Gastrocnemius medialis (tissue), 4 donors: ENCODE measurements at regions not wholly inside any gene's neighbourhood (a gene's known extent, or its start where the extent isn't known, plus 50 kb on each side); places are given as distances from the start of the nearest gene placed in this dataset.

Source experiments
- ATAC-seq, 2 donors: fragments of 150-250 bp; one replicate each; pipeline ENCODE4 v1.9.1; 2016
- DNase-seq, 2 donors: peaks; one replicate each; pipeline ENCODE4 v3.0.0-alpha.2; 2019
- H3K27ac ChIP-seq, 4 donors: fragments of 200-600 bp; sonication (generic); 1 replicate in 1 of 4; 2 replicates in 3 of 4; pipeline ENCODE4 v1.5.1; 2016 to 2018; ENCODE audit warnings: mild to moderate bottlenecking in 2 of 4, moderate library complexity in 1 of 4
- H3K27me3 ChIP-seq, 3 donors: fragments of 200-600 bp; sonication (generic) in 2 of 3; 1 replicate in 1 of 3; 2 replicates in 2 of 3; pipeline versions ENCODE4 v1.5.1 to v1.6.0; 2016 to 2019; ENCODE audit warnings: mild to moderate bottlenecking in 1 of 3, moderate library complexity in 1 of 3
- H3K36me3 ChIP-seq, 2 donors: fragments of 200-600 bp; sonication (generic) in 1 of 2; one replicate each; pipeline ENCODE4 v1.5.1; 2017 to 2018
- H3K4me1 ChIP-seq, 2 donors: fragments of 200-600 bp; sonication (generic) in 1 of 2; one replicate each; pipeline ENCODE4 v1.5.1; 2016 to 2017; ENCODE audit warnings: mild to moderate bottlenecking in 2 of 2
- H3K4me3 ChIP-seq, 4 donors: fragments of 200-600 bp; sonication (generic) in 3 of 4; 1 replicate in 1 of 4; 2 replicates in 3 of 4; pipeline ENCODE4 v1.5.1; 2016 to 2019; ENCODE audit warnings: mild to moderate bottlenecking in 2 of 4
- H3K9me3 ChIP-seq, 3 donors: fragments of 200-600 bp; sonication (generic) in 2 of 3; 1 replicate in 1 of 3; 2 replicates in 2 of 3; pipeline ENCODE4 v1.5.1; 2016 to 2019
- POLR2A ChIP-seq, 2 donors: fragments of 450-650 bp; IDR thresholded peaks; one replicate each; pipeline ENCODE4 v1.6.1; 2017; ENCODE audit warnings: antibody characterized with exemption in 2 of 2, mild to moderate bottlenecking in 2 of 2, moderate library complexity in 2 of 2
- in situ Hi-C, 4 donors: fragments of 200-750 bp; cut with MboI; loops; one replicate each; pipeline versions ENCODE4 v1.15.0 to v1.8.0; 2017; ENCODE audit warnings: low sequenced_read_pairs in 4 of 4
- intact Hi-C: fragments of 100-400 bp; cut with DNase I; formaldehyde crosslinking; loops from one replicate; pipeline ENCODE4 v1.15.1; 2023; ENCODE audit warnings: low total_unique reads
- TF ChIP-seq, protein P1 (sequence below), 5 experiments: fragments of 450-650 bp in 3 of 5; fragments of 200-600 bp in 2 of 5; sonication (generic) in 2 of 5; IDR thresholded peaks in 4 of 5; conservative IDR thresholded peaks in 1 of 5; 1 replicate in 4 of 5; 2 replicates in 1 of 5; pipeline ENCODE4 v1.5.1; 2016 to 2019; ENCODE audit warnings: antibody characterized with exemption in 5 of 5, mild to moderate bottlenecking in 3 of 5, moderate library complexity in 3 of 5

DNA sequence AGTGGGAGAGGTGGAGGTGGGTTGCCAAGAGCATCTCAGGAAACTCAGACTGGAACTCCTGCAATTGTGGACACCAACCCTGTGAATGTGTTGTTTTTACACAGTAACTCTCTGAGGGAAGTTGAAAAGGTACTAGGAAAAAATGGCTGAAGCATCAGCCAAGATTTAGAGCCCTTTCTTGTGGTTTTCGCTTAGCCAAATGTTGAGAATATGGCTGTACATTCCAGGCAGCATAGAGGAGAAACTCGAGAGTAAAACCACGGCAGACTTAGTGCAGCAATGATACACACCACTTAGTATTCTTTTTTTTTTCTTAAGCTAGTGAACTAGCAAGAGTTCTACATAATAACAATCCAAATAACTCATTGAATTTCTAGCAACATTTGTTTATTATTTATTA is 309.7 kb upstream of the MTNR1B start:
- ATAC-seq = no peak
- no peaks in the 10 kb centered on the region for H3K9me3 ChIP-seq
- no peaks in the 10 kb centered on the region for H3K36me3 ChIP-seq
- no peak for DNase-seq
- TF ChIP-seq, protein P1, sequence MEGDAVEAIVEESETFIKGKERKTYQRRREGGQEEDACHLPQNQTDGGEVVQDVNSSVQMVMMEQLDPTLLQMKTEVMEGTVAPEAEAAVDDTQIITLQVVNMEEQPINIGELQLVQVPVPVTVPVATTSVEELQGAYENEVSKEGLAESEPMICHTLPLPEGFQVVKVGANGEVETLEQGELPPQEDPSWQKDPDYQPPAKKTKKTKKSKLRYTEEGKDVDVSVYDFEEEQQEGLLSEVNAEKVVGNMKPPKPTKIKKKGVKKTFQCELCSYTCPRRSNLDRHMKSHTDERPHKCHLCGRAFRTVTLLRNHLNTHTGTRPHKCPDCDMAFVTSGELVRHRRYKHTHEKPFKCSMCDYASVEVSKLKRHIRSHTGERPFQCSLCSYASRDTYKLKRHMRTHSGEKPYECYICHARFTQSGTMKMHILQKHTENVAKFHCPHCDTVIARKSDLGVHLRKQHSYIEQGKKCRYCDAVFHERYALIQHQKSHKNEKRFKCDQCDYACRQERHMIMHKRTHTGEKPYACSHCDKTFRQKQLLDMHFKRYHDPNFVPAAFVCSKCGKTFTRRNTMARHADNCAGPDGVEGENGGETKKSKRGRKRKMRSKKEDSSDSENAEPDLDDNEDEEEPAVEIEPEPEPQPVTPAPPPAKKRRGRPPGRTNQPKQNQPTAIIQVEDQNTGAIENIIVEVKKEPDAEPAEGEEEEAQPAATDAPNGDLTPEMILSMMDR (IDR thresholded peaks at IDR 0.05 in 4 of 5, conservative IDR thresholded peaks at IDR 0.05 in 1 of 5) = no peak
- no peak for TF ChIP-seq POLR2A (IDR thresholded peaks at IDR 0.05)
- no peaks in the 10 kb centered on the region for H3K27me3 ChIP-seq
- no peak overlapping the region for H3K4me3 ChIP-seq
- in situ Hi-C loops (no loop called here), intact Hi-C loops (no loop called here)
- H3K27ac ChIP-seq = no peak overlapping the region
- no peaks in the 10 kb centered on the region for H3K4me1 ChIP-seq

DNA sequence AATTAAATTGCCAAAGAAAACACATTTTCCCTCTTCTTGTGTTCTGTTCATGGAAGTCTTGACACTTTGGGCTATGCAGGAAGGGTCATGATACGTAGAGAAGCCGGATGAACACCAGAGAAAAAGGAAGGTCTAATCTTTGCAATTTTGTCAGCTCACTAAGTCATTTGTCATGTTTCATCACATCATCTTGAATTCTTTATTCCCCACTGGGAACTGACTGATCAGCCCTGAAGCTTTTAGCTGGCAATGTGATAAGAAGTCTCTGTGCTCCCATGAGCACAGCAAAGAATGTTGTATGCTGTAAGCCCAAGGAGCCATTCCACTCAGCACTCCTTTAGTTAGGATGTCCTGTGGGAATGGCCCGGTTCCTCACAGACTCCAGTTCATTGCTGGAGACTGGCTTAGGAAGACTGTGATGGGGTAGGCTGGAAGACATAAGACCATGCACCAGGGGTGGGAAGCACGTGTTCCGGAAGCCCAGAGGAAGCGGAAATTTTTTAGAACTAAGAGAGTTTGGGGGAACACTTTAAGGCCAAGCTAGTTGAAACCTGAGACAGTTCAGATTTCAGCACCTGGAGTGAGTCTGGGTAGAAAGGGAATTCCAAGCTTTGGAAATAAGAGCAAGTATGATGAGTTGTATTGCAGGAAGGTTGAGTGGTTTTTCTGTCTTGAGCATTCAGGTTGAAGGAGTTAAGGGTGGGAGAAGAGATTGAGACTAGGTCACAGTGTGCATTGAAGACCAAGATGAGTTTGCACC is 306.7 kb upstream of the MTNR1B start:
- in situ Hi-C loops = no loop called here
- ATAC-seq = no peak

DNA sequence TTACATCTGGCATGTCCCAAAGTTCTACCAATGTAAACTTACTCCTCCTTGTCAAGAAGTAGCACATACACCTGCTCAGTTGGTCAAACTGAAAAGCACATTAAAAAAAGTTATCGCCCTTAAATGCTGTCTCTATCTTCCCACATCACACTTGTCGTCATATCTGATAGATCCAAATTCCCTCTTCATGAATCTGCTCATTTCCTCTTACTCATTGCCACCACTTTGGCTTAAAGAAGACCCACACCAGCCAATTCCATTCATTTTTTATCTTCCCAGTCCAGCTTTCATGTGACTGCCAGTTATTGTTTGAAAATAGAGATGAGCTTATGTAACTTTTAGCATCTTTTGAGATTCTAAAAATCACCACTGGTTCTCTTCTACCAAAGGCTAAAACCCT is 305.9 kb upstream of the MTNR1B start:
- intact Hi-C loops = no loop called here
- DNase-seq = no peak
- Histone ChIP-seq H3K9me3 (no peaks in the 10 kb centered on the region), H3K36me3 (no peaks in the 10 kb centered on the region), H3K4me3 (no peak overlapping the region), H3K27ac (no peak overlapping the region), H3K4me1 (no peaks in the 10 kb centered on the region), H3K27me3 (no peaks in the 10 kb centered on the region)
- in situ Hi-C loops = no loop called here
- no peak for ATAC-seq
- TF ChIP-seq, protein P1 (IDR thresholded peaks at IDR 0.05 in 4 of 5, conservative IDR thresholded peaks at IDR 0.05 in 1 of 5) = no peak
- TF ChIP-seq POLR2A (IDR thresholded peaks at IDR 0.05) = no peak

More for the DNA sequence above, 306.7 kb upstream of the MTNR1B start:
- no peak overlapping the region for H3K4me3 ChIP-seq
- H3K36me3 ChIP-seq = no peaks in the 10 kb centered on the region
- H3K9me3 ChIP-seq = no peaks in the 10 kb centered on the region
- no peaks in the 10 kb centered on the region for H3K27me3 ChIP-seq
- H3K4me1 ChIP-seq = no peaks in the 10 kb centered on the region
- intact Hi-C loops = no loop called here
- no peak overlapping the region for H3K27ac ChIP-seq
- TF ChIP-seq POLR2A (IDR thresholded peaks at IDR 0.05) = no peak
- TF ChIP-seq, protein P1 (IDR thresholded peaks at IDR 0.05 in 4 of 5, conservative IDR thresholded peaks at IDR 0.05 in 1 of 5) = no peak
- DNase-seq = no peak

DNA sequence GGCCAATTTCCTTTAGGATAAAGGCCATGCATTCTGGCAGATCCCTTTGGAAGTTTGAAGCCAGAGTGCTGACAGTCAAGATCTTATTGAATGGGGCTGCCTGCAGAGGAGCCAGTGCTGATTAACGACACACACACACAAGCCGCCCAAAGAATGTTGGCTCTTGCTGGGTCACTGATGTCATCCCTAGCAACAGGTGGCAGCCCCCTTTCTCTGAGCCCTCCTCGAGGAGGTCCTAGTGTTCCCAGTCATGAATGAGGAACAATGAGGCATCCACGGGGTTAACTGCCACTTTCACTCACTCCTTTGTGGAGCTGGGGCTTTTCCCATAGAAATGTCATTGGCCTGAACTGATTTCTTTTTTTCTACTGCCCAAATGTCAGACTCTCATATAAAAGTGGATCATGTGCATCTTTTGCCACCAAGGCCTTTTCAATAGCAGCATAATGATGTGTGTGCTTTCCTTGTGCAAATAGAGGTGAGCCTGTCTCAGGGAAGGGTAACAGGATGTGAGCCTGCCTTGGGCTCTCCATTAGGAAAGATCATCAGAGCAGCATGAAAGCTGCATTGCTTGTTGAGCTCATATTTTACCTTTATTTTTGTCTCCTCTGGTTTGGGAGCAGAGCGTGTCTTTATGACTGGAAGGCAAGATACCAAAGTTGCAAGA is 301.8 kb upstream of the MTNR1B start:
- no peaks in the 10 kb centered on the region for H3K27me3 ChIP-seq
- no peaks in the 10 kb centered on the region for H3K36me3 ChIP-seq
- H3K9me3 ChIP-seq = no peaks in the 10 kb centered on the region
- TF ChIP-seq, protein P1 (IDR thresholded peaks at IDR 0.05 in 4 of 5, conservative IDR thresholded peaks at IDR 0.05 in 1 of 5) = no peak
- no peak for TF ChIP-seq POLR2A (IDR thresholded peaks at IDR 0.05)
- no peak overlapping the region for H3K4me3 ChIP-seq
- in situ Hi-C loops (no loop called here), intact Hi-C loops (no loop called here)
- DNase-seq (no peak), ATAC-seq (no peak)
- no peaks in the 10 kb centered on the region for H3K4me1 ChIP-seq
- no peak overlapping the region for H3K27ac ChIP-seq
